ENCODE measurements at regions not wholly inside any gene's neighbourhood (a gene's known extent, or its start where the extent isn't known, plus 50 kb on each side); places are given as distances from the start of the nearest gene placed in this dataset.
"Not testable (repeated sequence)": the region's sequence is repeated elsewhere in the genome, so short reads cannot be mapped to it uniquely, and the experiment has no call there.

- DNase-seq (ENCODE audit: low spot score) = no peak
Measured at GRCh38 chr18:4536447-4536846, 81.3 kb upstream of the DLGAP1 start.

GRCh38 chr18:4528405-4528804, 73.3 kb upstream of the DLGAP1 start:
- no peak for DNase-seq (ENCODE audit: low spot score)

- DNase-seq (ENCODE audit: low spot score) = not testable (repeated sequence)
Measured at GRCh38 chr18:4527826-4528225, 72.7 kb upstream of the DLGAP1 start.

GRCh38 chr18:4524096-4524495, 69.0 kb upstream of the DLGAP1 start:
- DNase-seq (ENCODE audit: low spot score) = no peak

GRCh38 chr18:4511166-4511565, 56.1 kb upstream of the DLGAP1 start:
- DNase-seq (ENCODE audit: low spot score) = no peak

GRCh38 chr18:4510711-4511110, 55.6 kb upstream of the DLGAP1 start:
- no peak for DNase-seq (ENCODE audit: low spot score)

- no peak for DNase-seq (ENCODE audit: low spot score)
Measured at GRCh38 chr18:4510160-4510559, 55.1 kb upstream of the DLGAP1 start.
